Fibroblast of lung (primary cell): ENCODE measurements at regions not wholly inside any gene's neighbourhood (a gene's known extent, or its start where the extent isn't known, plus 50 kb on each side); places are given as distances from the start of the nearest gene placed in this dataset.

Experiments used
- DNase-seq, 2 donors: peaks; one replicate each; pipeline versions ENCODE4 v3.0.0 to v3.0.0-alpha.2; 2010; ENCODE audit warnings: low read depth in 2 of 2
- H2AFZ ChIP-seq: 2 replicates; pipeline ENCODE4 v1.5.1; 2012; ENCODE audit warnings: low read length, control low read depth, inconsistent platforms
- H3K27ac ChIP-seq: 2 replicates; pipeline ENCODE4 v1.5.1; 2011; ENCODE audit warnings: low read length, control low read depth; ENCODE audit not compliant: insufficient read depth
- H3K27me3 ChIP-seq: 2 replicates; pipeline ENCODE4 v1.5.1; 2011; ENCODE audit warnings: mild to moderate bottlenecking, low read length; ENCODE audit not compliant: control insufficient read depth, insufficient read depth
- H3K36me3 ChIP-seq: 2 replicates; pipeline ENCODE4 v1.5.1; 2011; ENCODE audit warnings: low read length; ENCODE audit not compliant: control insufficient read depth, insufficient read depth
- H3K4me1 ChIP-seq: 2 replicates; pipeline ENCODE4 v1.5.1; 2011; ENCODE audit warnings: low read length; ENCODE audit not compliant: control insufficient read depth, insufficient read depth; ENCODE audit errors: extremely low read depth
- H3K4me2 ChIP-seq: 2 replicates; pipeline ENCODE4 v1.5.1; 2011; ENCODE audit warnings: low read length, control low read depth; ENCODE audit not compliant: insufficient read depth; ENCODE audit errors: extremely low read depth
- H3K4me3 ChIP-seq, 4 experiments: fragments of 200-600 bp in 1 of 4; sonication (generic) in 1 of 4; replicated peaks in 1 of 4; 2 replicates each; pipeline ENCODE4 v1.5.1; 2011 to 2016; ENCODE audit warnings: low read length in 4 of 4, low read depth in 3 of 4, mild to moderate bottlenecking in 3 of 4, control low read depth in 2 of 4, inconsistent platforms in 1 of 4, mixed read lengths in 1 of 4; ENCODE audit not compliant: insufficient read depth in 1 of 4; ENCODE audit errors: control extremely low read depth in 1 of 4
- H3K79me2 ChIP-seq: 2 replicates; pipeline ENCODE4 v1.5.1; 2012; ENCODE audit warnings: mild to moderate bottlenecking, low read length, inconsistent platforms; ENCODE audit not compliant: control insufficient read depth, insufficient read depth
- H3K9ac ChIP-seq: 2 replicates; pipeline ENCODE4 v1.5.1; 2011; ENCODE audit warnings: mild to moderate bottlenecking, low read length, control low read depth; ENCODE audit not compliant: insufficient read depth
- H3K9me3 ChIP-seq: 2 replicates; pipeline ENCODE4 v1.5.1; 2012; ENCODE audit warnings: low read depth, low read length; ENCODE audit not compliant: control insufficient read depth, insufficient read depth
- H4K20me1 ChIP-seq: 2 replicates; pipeline ENCODE4 v1.5.1; 2011; ENCODE audit warnings: low read length; ENCODE audit not compliant: control insufficient read depth, insufficient read depth; ENCODE audit errors: extremely low read depth
- EZH2 ChIP-seq: IDR thresholded peaks from 2 replicates; pipeline ENCODE4 v1.5.1; 2012; ENCODE audit warnings: low read length, control low read depth, mild to moderate bottlenecking; ENCODE audit errors: missing control alignments
- TF ChIP-seq, protein P1 (sequence below), 2 donors: IDR thresholded peaks in 1 of 2; conservative IDR thresholded peaks in 1 of 2; 1 replicate in 1 of 2; 2 replicates in 1 of 2; pipeline ENCODE4 v1.5.1; 2011 to 2012; ENCODE audit warnings: low read length in 2 of 2, control low read depth in 1 of 2, inconsistent platforms in 1 of 2, low read depth in 1 of 2, mild to moderate bottlenecking in 1 of 2

DNA sequence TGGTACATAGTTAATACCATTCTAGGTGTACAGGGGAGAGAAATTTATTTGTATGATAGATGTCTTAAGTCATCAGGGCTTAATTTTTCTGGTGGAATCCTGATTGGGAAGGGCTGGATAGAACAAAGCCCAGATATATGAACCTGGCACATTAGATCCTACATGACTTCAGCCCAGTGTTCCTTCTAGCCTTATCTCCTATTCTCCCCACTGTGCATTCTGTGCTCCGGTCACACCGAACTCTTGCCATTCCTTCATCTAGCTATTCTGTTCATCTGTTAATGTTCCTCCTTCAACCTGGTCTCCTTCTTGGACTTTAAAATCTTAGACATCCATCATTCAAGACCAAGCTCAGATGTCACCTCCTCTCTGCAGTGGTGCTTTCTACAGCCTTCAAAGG, 68.9 kb upstream of the EED start:
- Histone ChIP-seq H3K4me3 (no peak overlapping the region), H3K27me3 (no peaks in the 10 kb centered on the region), H3K9ac (no peak overlapping the region), H4K20me1 (no peaks in the 10 kb centered on the region), H3K27ac (no peak overlapping the region), H3K4me1 (peaks cover 13% of the 10 kb centered on the region), H3K36me3 (no peaks in the 10 kb centered on the region), H2AFZ (no peak overlapping the region), H3K4me2 (no peak overlapping the region), H3K9me3 (no peaks in the 10 kb centered on the region), H3K79me2 (no peaks in the 10 kb centered on the region)
- no peak for TF ChIP-seq EZH2
- TF ChIP-seq, protein P1, sequence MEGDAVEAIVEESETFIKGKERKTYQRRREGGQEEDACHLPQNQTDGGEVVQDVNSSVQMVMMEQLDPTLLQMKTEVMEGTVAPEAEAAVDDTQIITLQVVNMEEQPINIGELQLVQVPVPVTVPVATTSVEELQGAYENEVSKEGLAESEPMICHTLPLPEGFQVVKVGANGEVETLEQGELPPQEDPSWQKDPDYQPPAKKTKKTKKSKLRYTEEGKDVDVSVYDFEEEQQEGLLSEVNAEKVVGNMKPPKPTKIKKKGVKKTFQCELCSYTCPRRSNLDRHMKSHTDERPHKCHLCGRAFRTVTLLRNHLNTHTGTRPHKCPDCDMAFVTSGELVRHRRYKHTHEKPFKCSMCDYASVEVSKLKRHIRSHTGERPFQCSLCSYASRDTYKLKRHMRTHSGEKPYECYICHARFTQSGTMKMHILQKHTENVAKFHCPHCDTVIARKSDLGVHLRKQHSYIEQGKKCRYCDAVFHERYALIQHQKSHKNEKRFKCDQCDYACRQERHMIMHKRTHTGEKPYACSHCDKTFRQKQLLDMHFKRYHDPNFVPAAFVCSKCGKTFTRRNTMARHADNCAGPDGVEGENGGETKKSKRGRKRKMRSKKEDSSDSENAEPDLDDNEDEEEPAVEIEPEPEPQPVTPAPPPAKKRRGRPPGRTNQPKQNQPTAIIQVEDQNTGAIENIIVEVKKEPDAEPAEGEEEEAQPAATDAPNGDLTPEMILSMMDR (conservative IDR thresholded peaks at IDR 0.05 in 1 of 2, IDR thresholded peaks at IDR 0.05 in 1 of 2; ENCODE audit: low read depth in 1 of 2, low read length in 2 of 2) = no peak
- DNase-seq = no peak

DNA sequence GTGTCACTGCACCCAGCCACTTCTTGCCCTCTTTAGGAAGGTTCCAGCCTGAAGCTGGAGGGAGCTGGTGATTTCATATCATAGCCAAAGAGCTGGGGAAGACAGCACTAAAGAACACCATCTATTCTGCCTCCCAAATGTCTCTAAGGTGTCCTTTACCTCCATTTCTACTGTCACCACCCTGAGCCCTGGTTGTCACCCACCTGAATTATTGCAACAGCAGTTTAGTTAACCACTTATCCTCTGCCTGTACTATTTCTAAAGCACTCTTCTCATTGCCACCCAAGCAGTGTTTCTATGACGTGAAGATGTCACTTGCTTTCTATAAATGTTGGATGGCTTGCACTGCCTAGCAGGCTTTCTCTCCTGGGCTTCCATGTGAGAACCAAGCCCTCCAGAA, 69.4 kb upstream of the EED start:
- Histone ChIP-seq H3K79me2 (no peaks in the 10 kb centered on the region), H3K4me1 (peaks cover 13% of the 10 kb centered on the region), H3K4me3 (no peak overlapping the region), H3K4me2 (no peak overlapping the region), H4K20me1 (no peaks in the 10 kb centered on the region), H3K27ac (peak overlapping the region; percentile 87), H3K9me3 (no peaks in the 10 kb centered on the region), H3K9ac (no peak overlapping the region), H3K36me3 (no peaks in the 10 kb centered on the region), H3K27me3 (no peaks in the 10 kb centered on the region), H2AFZ (no peak overlapping the region)
- TF ChIP-seq EZH2 = no peak
- TF ChIP-seq, protein P1 (conservative IDR thresholded peaks at IDR 0.05 in 1 of 2, IDR thresholded peaks at IDR 0.05 in 1 of 2; ENCODE audit: low read depth in 1 of 2, low read length in 2 of 2) = no peak
- no peak for DNase-seq

DNA sequence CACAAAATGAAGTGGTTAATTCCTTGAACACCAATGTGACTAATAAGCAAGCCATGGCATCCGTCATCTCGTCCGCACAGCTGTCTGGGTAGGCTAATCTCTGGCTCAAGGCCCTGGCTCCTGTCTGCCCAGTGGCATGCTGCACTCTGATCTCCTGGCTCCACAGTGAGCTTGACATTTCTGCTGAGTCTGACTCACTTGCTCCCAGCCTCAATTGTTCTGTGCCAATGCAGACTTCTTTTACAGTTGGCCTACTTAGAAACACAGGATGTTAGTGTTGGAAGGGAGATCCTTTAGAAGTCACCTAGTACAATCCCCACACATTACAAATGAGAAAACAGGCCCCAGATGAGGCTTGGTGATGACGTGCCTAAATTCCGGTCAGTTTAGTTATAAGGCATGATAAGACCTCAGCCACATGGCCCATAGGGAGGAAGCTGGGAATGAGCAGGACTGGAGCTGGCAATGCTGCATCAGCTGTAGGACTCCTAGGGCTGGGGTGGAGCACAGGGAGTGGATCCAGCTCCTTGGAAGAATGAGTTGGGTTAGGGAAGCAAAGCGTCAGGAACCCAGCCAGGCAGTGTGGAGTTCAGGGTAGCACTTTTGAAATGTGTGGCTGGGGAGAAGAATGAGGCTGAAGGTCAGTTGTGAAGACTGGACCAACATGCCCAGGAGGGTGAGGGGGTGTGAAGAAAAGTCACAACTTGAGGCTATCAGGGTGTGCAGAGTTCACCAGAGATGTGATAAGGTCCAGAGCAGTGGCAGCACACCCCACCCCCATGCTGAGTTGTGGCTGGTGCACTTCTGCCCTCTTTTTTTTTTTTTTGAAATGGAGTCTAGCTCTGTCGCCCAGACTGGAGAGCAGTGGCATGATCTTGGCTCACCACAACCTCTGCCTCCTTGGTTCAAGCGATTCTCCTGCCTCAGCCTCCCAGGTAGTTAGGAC, 70.2 kb upstream of the EED start:
- DNase-seq = peak; percentile 97 to 100
- H3K4me2 ChIP-seq = peak overlapping the region; percentile 72
- no peak overlapping the region for H3K4me3 ChIP-seq
- no peak overlapping the region for H2AFZ ChIP-seq
- H3K9ac ChIP-seq = peak overlapping the region; percentile 32
- TF ChIP-seq, protein P1 (conservative IDR thresholded peaks at IDR 0.05 in 1 of 2, IDR thresholded peaks at IDR 0.05 in 1 of 2; ENCODE audit: low read depth in 1 of 2, low read length in 2 of 2) = no peak
- peak overlapping the region; percentile 87 for H3K27ac ChIP-seq
- H3K36me3 ChIP-seq = no peaks in the 10 kb centered on the region
- peaks cover 13% of the 10 kb centered on the region for H3K4me1 ChIP-seq
- no peaks in the 10 kb centered on the region for H3K27me3 ChIP-seq
- no peaks in the 10 kb centered on the region for H3K9me3 ChIP-seq
- H3K79me2 ChIP-seq = no peaks in the 10 kb centered on the region
- H4K20me1 ChIP-seq = no peaks in the 10 kb centered on the region
